Uterus (tissue), 3 donors: ENCODE measurements at regions not wholly inside any gene's neighbourhood (a gene's known extent, or its start where the extent isn't known, plus 50 kb on each side); places are given as distances from the start of the nearest gene placed in this dataset.
A peak's percentile ranks its signal among the peaks of the same experiment; 100 is the strongest.
"Not testable (repeated sequence)": the region's sequence is repeated elsewhere in the genome, so short reads cannot be mapped to it uniquely, and the experiment has no call there.

Source experiments
- DNase-seq, 2 donors: peaks; one replicate each; pipeline ENCODE4 v3.0.0-alpha.2; 2019 to 2020
- H3K27ac ChIP-seq, 2 donors: fragments of 200-600 bp; sonication (generic); 1 replicate in 1 of 2; 2 replicates in 1 of 2; pipeline ENCODE4 v1.5.1; 2016 to 2018
- H3K27me3 ChIP-seq, 2 donors: fragments of 200-600 bp; sonication (generic); one replicate each; pipeline ENCODE4 v1.5.1; 2018 to 2019; ENCODE audit warnings: control low read depth in 1 of 2
- H3K36me3 ChIP-seq, 2 donors: fragments of 200-600 bp; sonication (generic); one replicate each; pipeline ENCODE4 v1.5.1; 2019; ENCODE audit warnings: control low read depth in 1 of 2
- H3K4me1 ChIP-seq, 2 donors: fragments of 200-600 bp; sonication (generic); one replicate each; pipeline ENCODE4 v1.5.1; 2018 to 2019; ENCODE audit warnings: control low read depth in 1 of 2
- H3K4me3 ChIP-seq, 2 donors: fragments of 200-600 bp; sonication (generic); 1 replicate in 1 of 2; 2 replicates in 1 of 2; pipeline ENCODE4 v1.5.1; 2018 to 2019; ENCODE audit warnings: mild to moderate bottlenecking in 1 of 2
- H3K9me3 ChIP-seq, 2 donors: fragments of 200-600 bp; sonication (generic); one replicate each; pipeline ENCODE4 v1.5.1; 2019; ENCODE audit warnings: control low read depth in 1 of 2
- CTCF ChIP-seq, 4 experiments: fragments of 200-600 bp in 2 of 4; fragments of 450-650 bp in 2 of 4; sonication (generic) in 2 of 4; IDR thresholded peaks; one replicate each; pipeline ENCODE4 v1.5.1; 2016 to 2019; ENCODE audit warnings: antibody characterized with exemption in 4 of 4, mild to moderate bottlenecking in 2 of 4, moderate library complexity in 1 of 4
- POLR2A ChIP-seq, 2 donors: fragments of 450-650 bp; IDR thresholded peaks; one replicate each; pipeline ENCODE4 v1.6.1; 2016; ENCODE audit warnings: antibody characterized with exemption in 2 of 2, mild to moderate bottlenecking in 1 of 2, moderate library complexity in 1 of 2
- intact Hi-C: fragments of 100-400 bp; cut with DNase I; formaldehyde crosslinking; loops from one replicate; pipeline ENCODE4 v1.15.1; 2023; ENCODE audit warnings: low total_unique reads
- donor health status: DM: yes; HTN: yes; CAD: no.

- Histone ChIP-seq H3K9me3 (no peaks in the 10 kb centered on the region), H3K27ac (no peak overlapping the region), H3K4me1 (no peaks in the 10 kb centered on the region), H3K27me3 (no peaks in the 10 kb centered on the region), H3K36me3 (no peaks in the 10 kb centered on the region), H3K4me3 (no peak overlapping the region)
- intact Hi-C loops: no loop called here
- no peak for DNase-seq
- TF ChIP-seq CTCF (IDR thresholded peaks at IDR 0.05): no peak
- no peak for TF ChIP-seq POLR2A (IDR thresholded peaks at IDR 0.05)
Measured at GRCh38 chrX:86930419-86930818, 587.2 kb upstream of the KLHL4 start.

GRCh38 chrX:86935988-86936387, 581.6 kb upstream of the KLHL4 start:
- Histone ChIP-seq H3K4me3 (no peak overlapping the region), H3K27me3 (no peaks in the 10 kb centered on the region), H3K27ac (no peak overlapping the region), H3K9me3 (no peaks in the 10 kb centered on the region), H3K36me3 (no peaks in the 10 kb centered on the region), H3K4me1 (no peaks in the 10 kb centered on the region)
- no peak for TF ChIP-seq CTCF (IDR thresholded peaks at IDR 0.05)
- TF ChIP-seq POLR2A (IDR thresholded peaks at IDR 0.05): no peak
- intact Hi-C loops: no loop called here
- DNase-seq: no peak

GRCh38 chrX:86946569-86946968, 571.0 kb upstream of the KLHL4 start:
- no peaks in the 10 kb centered on the region for H3K36me3 ChIP-seq
- intact Hi-C loops: no loop called here
- no peaks in the 10 kb centered on the region for H3K9me3 ChIP-seq
- DNase-seq: no peak
- H3K4me1 ChIP-seq: no peaks in the 10 kb centered on the region
- TF ChIP-seq POLR2A (IDR thresholded peaks at IDR 0.05) (no peak), CTCF (IDR thresholded peaks at IDR 0.05) (peak in 3 of 4 experiments; percentile 5 to 11 (median 11))
- no peak overlapping the region for H3K27ac ChIP-seq
- H3K4me3 ChIP-seq: no peak overlapping the region
- no peaks in the 10 kb centered on the region for H3K27me3 ChIP-seq

- intact Hi-C loops: no loop called here
- Histone ChIP-seq H3K9me3 (no peaks in the 10 kb centered on the region), H3K4me1 (no peaks in the 10 kb centered on the region), H3K27me3 (no peaks in the 10 kb centered on the region), H3K36me3 (no peaks in the 10 kb centered on the region), H3K4me3 (no peak overlapping the region), H3K27ac (no peak overlapping the region)
- DNase-seq: no peak
- TF ChIP-seq POLR2A (IDR thresholded peaks at IDR 0.05): no peak
- no peak for TF ChIP-seq CTCF (IDR thresholded peaks at IDR 0.05)
Measured at GRCh38 chrX:86964321-86964720, 553.3 kb upstream of the KLHL4 start.

GRCh38 chrX:86981326-86981879, 536.2 kb upstream of the KLHL4 start:
- no peak for DNase-seq
- TF ChIP-seq POLR2A (IDR thresholded peaks at IDR 0.05) (no peak), CTCF (IDR thresholded peaks at IDR 0.05) (no peak)
- Histone ChIP-seq H3K36me3 (no peaks in the 10 kb centered on the region), H3K27ac (no peak overlapping the region), H3K4me3 (no peak overlapping the region), H3K27me3 (no peaks in the 10 kb centered on the region), H3K4me1 (no peaks in the 10 kb centered on the region), H3K9me3 (no peaks in the 10 kb centered on the region)
- intact Hi-C loops: no loop called here

GRCh38 chrX:86987351-86987750, 530.3 kb upstream of the KLHL4 start:
- H3K36me3 ChIP-seq, H3K4me1 ChIP-seq, DNase-seq, H3K27me3 ChIP-seq, H3K4me3 ChIP-seq, intact Hi-C loops, H3K9me3 ChIP-seq, H3K27ac ChIP-seq: not testable (repeated sequence)
